GM12878 (cell line): ENCODE measurements at regions not wholly inside any gene's neighbourhood (a gene's known extent, or its start where the extent isn't known, plus 50 kb on each side); places are given as distances from the start of the nearest gene placed in this dataset.

ENCODE experiments used
- CTCF ChIP-seq, 3 experiments: IDR thresholded peaks in 2 of 3; conservative IDR thresholded peaks in 1 of 3; 2 replicates each; pipeline ENCODE4 v1.5.1; 2011; ENCODE audit warnings: low read depth in 3 of 3, low read length in 3 of 3, mild to moderate bottlenecking in 3 of 3, control low read depth in 2 of 3, moderate library complexity in 2 of 3, inconsistent platforms in 1 of 3, mixed read lengths in 1 of 3; ENCODE audit not compliant: control insufficient read depth in 2 of 3, insufficient read depth in 1 of 3; ENCODE audit errors: extremely low read depth in 1 of 3
- DPF2 ChIP-seq: fragments of 450-650 bp; IDR thresholded peaks from 2 replicates; pipeline ENCODE4 v1.6.1; 2017; ENCODE audit warnings: mild to moderate bottlenecking
- E2F4 ChIP-seq: IDR thresholded peaks from 2 replicates; pipeline ENCODE4 v1.6.1; 2012; ENCODE audit warnings: low read depth, low read length, improper control_type of control experiment
- NFIC ChIP-seq: IDR thresholded peaks from 2 replicates; pipeline ENCODE4 v1.6.1; 2012; ENCODE audit warnings: low read depth, mild to moderate bottlenecking, inconsistent platforms, low read length, moderate library complexity
- POLR2A ChIP-seq: IDR thresholded peaks from 2 replicates; pipeline ENCODE4 v1.6.1; 2011; ENCODE audit warnings: low read depth, mild to moderate bottlenecking, low read length
- POLR2AphosphoS5 ChIP-seq: IDR thresholded peaks from 2 replicates; pipeline ENCODE4 v1.6.1; 2011; ENCODE audit warnings: mild to moderate bottlenecking, low read length, inconsistent platforms
- RCOR1 ChIP-seq: conservative IDR thresholded peaks from 2 replicates; pipeline ENCODE4 v1.6.1; 2012; ENCODE audit warnings: low read depth, low read length, improper control_type of control experiment
- REST ChIP-seq: IDR thresholded peaks from 2 replicates; pipeline ENCODE4 v1.6.1; 2012; ENCODE audit warnings: mild to moderate bottlenecking, low read depth, low read length
- SIX5 ChIP-seq: IDR thresholded peaks from 2 replicates; pipeline ENCODE4 v1.6.1; 2011; ENCODE audit warnings: mild to moderate bottlenecking, low read depth, low read length, moderate library complexity; ENCODE audit not compliant: severe bottlenecking
- SMC3 ChIP-seq: IDR thresholded peaks from 2 replicates; pipeline ENCODE4 v1.6.1; 2011; ENCODE audit warnings: low read length, improper control_type of control experiment, borderline replicate concordance
- TAF1 ChIP-seq: IDR thresholded peaks from 2 replicates; pipeline ENCODE4 v1.6.1; 2011; ENCODE audit warnings: mild to moderate bottlenecking, low read depth, low read length, borderline replicate concordance

- no peak for TF ChIP-seq E2F4
- TF ChIP-seq CTCF (IDR thresholded peaks at IDR 0.05 in 2 of 3, conservative IDR thresholded peaks at IDR 0.05 in 1 of 3; ENCODE audit: control insufficient read depth in 2 of 3, extremely low read depth in 1 of 3, insufficient read depth in 1 of 3, low read depth in 3 of 3, low read length in 3 of 3) = no peak
- TF ChIP-seq NFIC = no peak
- no peak for TF ChIP-seq REST
- no peak for TF ChIP-seq POLR2AphosphoS5
- no peak for TF ChIP-seq RCOR1
- no peak for TF ChIP-seq SMC3
- TF ChIP-seq DPF2 = no peak
- no peak for TF ChIP-seq TAF1
- TF ChIP-seq SIX5 = no peak
- no peak for TF ChIP-seq POLR2A
These were observed 247.1 kb upstream of the SHH start for GRCh38 chr7:156059369-156059768.
